Stomach (tissue), 8 donors: ENCODE measurements at regions not wholly inside any gene's neighbourhood (a gene's known extent, or its start where the extent isn't known, plus 50 kb on each side); places are given as distances from the start of the nearest gene placed in this dataset.

Experiments
- DNase-seq, 2 donors: peaks; one replicate each; pipeline versions ENCODE4 v3.0.0 to v3.0.0-alpha.2; 2013 to 2019
- H3K27ac ChIP-seq, 5 donors: fragments of 200-600 bp in 4 of 5; sonication (generic) in 4 of 5; one replicate each; pipeline ENCODE4 v1.5.1; 2013 to 2019; ENCODE audit warnings: mild to moderate bottlenecking in 1 of 5, moderate library complexity in 1 of 5
- H3K27me3 ChIP-seq, 3 donors: fragments of 200-600 bp; sonication (generic); one replicate each; pipeline ENCODE4 v1.5.1; 2017 to 2019; ENCODE audit warnings: mixed run types in 1 of 3
- H3K36me3 ChIP-seq, 4 donors: fragments of 200-600 bp; sonication (generic); 1 replicate in 3 of 4; 2 replicates in 1 of 4; pipeline ENCODE4 v1.5.1; 2016 to 2019
- H3K4me1 ChIP-seq, 4 donors: fragments of 200-600 bp; sonication (generic); one replicate each; pipeline ENCODE4 v1.5.1; 2016 to 2019
- H3K4me3 ChIP-seq, 4 donors: fragments of 200-600 bp; sonication (generic) in 3 of 4; one replicate each; pipeline ENCODE4 v1.5.1; 2016 to 2019; ENCODE audit warnings: mild to moderate bottlenecking in 1 of 4
- H3K9me3 ChIP-seq, 4 donors: fragments of 200-600 bp; sonication (generic); one replicate each; pipeline ENCODE4 v1.5.1; 2016 to 2019
- EP300 ChIP-seq: sonication (generic); formaldehyde crosslinking; IDR thresholded peaks from one replicate; pipeline ENCODE4 v1.6.1; 2017; ENCODE audit warnings: antibody characterized with exemption
- POLR2A ChIP-seq, 4 donors: fragments of 450-650 bp; IDR thresholded peaks; one replicate each; pipeline ENCODE4 v1.6.1; 2016; ENCODE audit warnings: antibody characterized with exemption in 4 of 4, control low read depth in 2 of 4, mild to moderate bottlenecking in 1 of 4, moderate library complexity in 1 of 4
- POLR2AphosphoS5 ChIP-seq, 3 donors: sonication (generic); formaldehyde crosslinking; IDR thresholded peaks; one replicate each; pipeline ENCODE4 v1.6.1; 2016; ENCODE audit warnings: antibody characterized with exemption in 3 of 3
- WGBS, 5 donors: extraction: QIAGEN DNeasy Blood & Tissue Kit in 3 of 5; methylation state at CpG; one replicate each; pipeline versions ENCODE4 v1.1.5 to v1.1.7; 2013 to 2018; 5-methylcytosine and 5-hydroxymethylcytosine counted together
- intact Hi-C: fragments of 100-400 bp; cut with DNase I; formaldehyde crosslinking; loops from one replicate; pipeline ENCODE4 v1.15.1; 2023; ENCODE audit warnings: low total_unique reads
- TF ChIP-seq, protein P1 (sequence below), 7 experiments: fragments of 450-650 bp in 4 of 7; fragments of 200-600 bp in 3 of 7; sonication (generic) in 3 of 7; IDR thresholded peaks; one replicate each; pipeline ENCODE4 v1.5.1; 2016 to 2019; ENCODE audit warnings: antibody characterized with exemption in 7 of 7, control low read depth in 2 of 7, mild to moderate bottlenecking in 1 of 7
- donor health status: healthy with polysubstance abuse.
- donor health status: Bipolar disorder and iron deficiency.
- donor health status: healthy.

DNA sequence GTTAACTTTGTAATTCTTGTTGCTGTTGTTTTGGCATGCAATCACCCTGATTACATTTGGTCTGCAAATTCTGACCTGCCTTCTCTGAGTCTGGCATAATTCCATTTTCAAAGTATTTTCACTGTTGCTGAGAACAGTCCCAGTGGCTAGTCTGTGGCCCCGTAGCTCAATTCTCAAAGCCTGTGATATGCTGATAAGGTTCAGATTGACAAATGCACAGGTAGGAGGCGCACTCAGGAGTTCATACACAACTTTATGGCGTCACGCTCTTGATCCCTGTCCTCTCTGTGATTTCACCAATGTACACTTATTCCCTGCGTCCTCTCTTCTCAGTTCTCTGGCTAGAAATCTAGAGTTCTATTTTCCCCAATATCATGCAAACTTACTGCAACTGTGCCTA, 376.6 kb upstream of the SLCO3A1 start:
- Histone ChIP-seq H3K36me3 (no peaks in the 10 kb centered on the region), H3K9me3 (no peaks in the 10 kb centered on the region), H3K27ac (no peak overlapping the region), H3K27me3 (no peaks in the 10 kb centered on the region), H3K4me3 (no peak overlapping the region), H3K4me1 (peaks cover 0 to 16% (median 0%) of the 10 kb centered on the region in 4 donors)
- no peak for DNase-seq
- intact Hi-C loops, result no loop called here
- TF ChIP-seq EP300 (no peak), POLR2AphosphoS5 (IDR thresholded peaks at IDR 0.05) (no peak), POLR2A (IDR thresholded peaks at IDR 0.05) (no peak)
- TF ChIP-seq, protein P1, sequence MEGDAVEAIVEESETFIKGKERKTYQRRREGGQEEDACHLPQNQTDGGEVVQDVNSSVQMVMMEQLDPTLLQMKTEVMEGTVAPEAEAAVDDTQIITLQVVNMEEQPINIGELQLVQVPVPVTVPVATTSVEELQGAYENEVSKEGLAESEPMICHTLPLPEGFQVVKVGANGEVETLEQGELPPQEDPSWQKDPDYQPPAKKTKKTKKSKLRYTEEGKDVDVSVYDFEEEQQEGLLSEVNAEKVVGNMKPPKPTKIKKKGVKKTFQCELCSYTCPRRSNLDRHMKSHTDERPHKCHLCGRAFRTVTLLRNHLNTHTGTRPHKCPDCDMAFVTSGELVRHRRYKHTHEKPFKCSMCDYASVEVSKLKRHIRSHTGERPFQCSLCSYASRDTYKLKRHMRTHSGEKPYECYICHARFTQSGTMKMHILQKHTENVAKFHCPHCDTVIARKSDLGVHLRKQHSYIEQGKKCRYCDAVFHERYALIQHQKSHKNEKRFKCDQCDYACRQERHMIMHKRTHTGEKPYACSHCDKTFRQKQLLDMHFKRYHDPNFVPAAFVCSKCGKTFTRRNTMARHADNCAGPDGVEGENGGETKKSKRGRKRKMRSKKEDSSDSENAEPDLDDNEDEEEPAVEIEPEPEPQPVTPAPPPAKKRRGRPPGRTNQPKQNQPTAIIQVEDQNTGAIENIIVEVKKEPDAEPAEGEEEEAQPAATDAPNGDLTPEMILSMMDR (IDR thresholded peaks at IDR 0.05), result no peak
- 36 to 72% (median 61%) methylated on average over 5 of the region's 5 CpGs for WGBS, 5 donors

DNA sequence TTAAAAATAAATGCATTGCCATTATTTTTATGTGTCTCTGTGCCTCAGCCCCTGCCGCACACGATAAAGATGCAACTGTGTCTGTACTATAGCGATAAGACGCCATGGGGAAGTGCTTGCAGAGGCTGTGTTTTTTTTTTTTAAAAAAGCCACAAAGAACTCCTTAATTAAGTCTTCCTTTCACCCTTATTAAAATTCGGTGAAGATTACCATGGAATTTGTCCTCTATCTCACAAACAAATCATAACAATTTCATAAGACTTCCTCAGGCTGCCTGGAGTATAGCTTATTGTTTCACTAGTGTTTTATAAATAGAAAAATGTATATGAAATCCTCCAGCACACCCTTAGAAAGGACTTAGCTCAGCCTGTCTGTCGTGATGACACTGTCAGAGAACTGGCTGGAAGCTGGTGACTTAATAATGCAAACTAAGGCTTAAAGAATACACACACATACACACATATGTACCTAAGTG, 374.8 kb upstream of the SLCO3A1 start:
- intact Hi-C loops, result no loop called here
- no peak for DNase-seq
- no peak overlapping the region for H3K4me3 ChIP-seq
- no peak overlapping the region for H3K27ac ChIP-seq
- H3K36me3 ChIP-seq, result no peaks in the 10 kb centered on the region
- H3K4me1 ChIP-seq, result no peaks in the 10 kb centered on the region
- TF ChIP-seq, protein P1 (IDR thresholded peaks at IDR 0.05), result no peak
- TF ChIP-seq POLR2AphosphoS5 (IDR thresholded peaks at IDR 0.05), result no peak
- no peak for TF ChIP-seq EP300
- TF ChIP-seq POLR2A (IDR thresholded peaks at IDR 0.05), result no peak
- no peaks in the 10 kb centered on the region for H3K27me3 ChIP-seq
- no peaks in the 10 kb centered on the region for H3K9me3 ChIP-seq
- WGBS, 5 donors, result 68 to 78% (median 76%) methylated on average over 6 of the region's 6 CpGs

DNA sequence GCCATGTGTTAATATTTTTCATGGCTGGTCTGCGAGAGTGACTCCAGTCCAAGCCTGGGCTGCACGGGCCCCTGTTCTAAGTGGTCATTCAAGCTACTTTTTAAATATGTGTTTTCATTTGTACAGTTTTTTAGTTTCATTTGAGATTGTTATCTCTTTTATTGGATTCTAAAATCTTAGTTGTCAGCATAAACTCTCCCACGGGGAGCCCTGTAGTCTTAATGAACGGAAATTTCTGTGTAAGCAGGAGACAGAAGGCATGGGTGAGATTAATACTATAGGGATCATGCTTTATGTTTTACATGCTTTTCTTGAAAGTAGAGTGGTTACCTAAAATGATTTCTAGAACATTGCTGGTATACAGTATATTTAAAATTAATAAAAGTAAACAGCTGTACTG, 373.1 kb upstream of the SLCO3A1 start:
- WGBS, 5 donors, result 81 to 89% (median 85%) methylated on average over 4 of the region's 4 CpGs
- Histone ChIP-seq H3K36me3 (no peaks in the 10 kb centered on the region), H3K4me3 (no peak overlapping the region), H3K27me3 (no peaks in the 10 kb centered on the region), H3K27ac (no peak overlapping the region), H3K9me3 (no peaks in the 10 kb centered on the region), H3K4me1 (no peaks in the 10 kb centered on the region)
- no peak for TF ChIP-seq EP300
- TF ChIP-seq POLR2A (IDR thresholded peaks at IDR 0.05), result no peak
- no peak for TF ChIP-seq POLR2AphosphoS5 (IDR thresholded peaks at IDR 0.05)
- TF ChIP-seq, protein P1 (IDR thresholded peaks at IDR 0.05), result no peak
- intact Hi-C loops, result no loop called here
- DNase-seq, result no peak

DNA sequence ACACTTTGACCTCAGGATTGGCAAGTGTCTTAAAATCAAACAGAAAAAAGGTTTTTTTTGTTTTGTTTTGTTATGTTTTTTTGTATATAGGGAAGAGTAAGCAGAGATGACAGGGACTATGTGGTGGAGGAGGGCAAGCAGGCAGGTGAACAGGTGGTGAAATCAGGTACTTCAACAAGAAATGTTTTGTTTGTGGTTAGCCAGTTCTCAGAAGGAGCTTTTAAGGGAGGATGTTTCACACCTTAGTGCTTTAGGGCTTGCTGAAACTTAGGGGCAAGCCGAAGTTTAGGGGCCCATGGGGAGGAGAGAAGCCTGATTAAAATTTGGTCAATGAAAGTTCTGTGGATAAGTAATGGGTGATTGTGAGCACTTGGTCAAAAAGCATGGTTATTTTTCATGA, 370.7 kb upstream of the SLCO3A1 start:
- no peak overlapping the region for H3K27ac ChIP-seq
- TF ChIP-seq POLR2A (IDR thresholded peaks at IDR 0.05) (no peak), EP300 (no peak), POLR2AphosphoS5 (IDR thresholded peaks at IDR 0.05) (no peak)
- TF ChIP-seq, protein P1 (IDR thresholded peaks at IDR 0.05), result no peak
- 68 to 85% (median 73%) methylated on average over 1 of the region's 1 CpG for WGBS, 5 donors
- H3K36me3 ChIP-seq, result no peaks in the 10 kb centered on the region
- no peaks in the 10 kb centered on the region for H3K27me3 ChIP-seq
- intact Hi-C loops, result no loop called here
- DNase-seq, result no peak
- H3K4me3 ChIP-seq, result no peak overlapping the region
- no peaks in the 10 kb centered on the region for H3K9me3 ChIP-seq
- no peaks in the 10 kb centered on the region for H3K4me1 ChIP-seq
